OCI-LY7 (cell line): ENCODE measurements at regions not wholly inside any gene's neighbourhood (a gene's known extent, or its start where the extent isn't known, plus 50 kb on each side); places are given as distances from the start of the nearest gene placed in this dataset.
"Not testable (repeated sequence)": the region's sequence is repeated elsewhere in the genome, so short reads cannot be mapped to it uniquely, and the experiment has no call there.

ENCODE experiments used
- BruUV-seq: library from RNA; stranded (reverse); fragments of 400-500 nt; replicated peaks from 2 replicates; lab custom pipeline; 2021; lab: Mats Ljungman, UMichigan
- CTCF ChIA-PET: fragments of 300-600 bp; sonication (Branson Sonifier 250); formaldehyde crosslinking; loops from one replicate; lab custom pipeline; 2022; ENCODE audit warnings: antibody characterized with exemption; ENCODE audit not compliant: unreplicated experiment; lab: Charles Lee
- POLR2A ChIA-PET: fragments of 300-600 bp; sonication (Branson Sonifier 250); formaldehyde crosslinking; loops from one replicate; lab custom pipeline; 2022; ENCODE audit warnings: antibody characterized with exemption; lab: Charles Lee
- DNase-seq: peaks from one replicate; pipeline ENCODE4 v3.0.0-alpha.2; 2015; ENCODE audit warnings: low spot score
- H2AFZ ChIP-seq: fragments of 200-600 bp; sonication (generic), shearing (Covaris generic); 2 replicates; pipeline ENCODE4 v1.6.1; 2014; ENCODE audit warnings: mild to moderate bottlenecking, antibody characterized with exemption, low read length, moderate library complexity
- H3K27ac ChIP-seq: fragments of 200-600 bp; sonication (generic); 2 replicates; pipeline ENCODE4 v1.5.1; 2014; ENCODE audit warnings: mixed run types, low read depth, mild to moderate bottlenecking, moderate library complexity, low read length, inconsistent platforms; ENCODE audit not compliant: poor library complexity, severe bottlenecking
- H3K36me3 ChIP-seq: fragments of 200-600 bp; sonication (generic); 2 replicates; pipeline ENCODE4 v1.6.1; 2014; ENCODE audit warnings: mild to moderate bottlenecking, antibody characterized with exemption, low read length, moderate library complexity, mixed read lengths; ENCODE audit not compliant: insufficient read depth
- H3K4me1 ChIP-seq: fragments of 200-600 bp; sonication (generic); 2 replicates; pipeline ENCODE4 v1.5.1; 2014; ENCODE audit warnings: mild to moderate bottlenecking, low read length; ENCODE audit not compliant: insufficient read depth, poor library complexity, severe bottlenecking
- H3K4me2 ChIP-seq: fragments of 200-600 bp; sonication (generic); 2 replicates; pipeline ENCODE4 v1.6.1; 2014; ENCODE audit warnings: mild to moderate bottlenecking, low read length
- H3K4me3 ChIP-seq: fragments of 200-600 bp; sonication (generic); 2 replicates; pipeline ENCODE4 v1.5.1; 2014; ENCODE audit warnings: mild to moderate bottlenecking, low read depth, low read length; ENCODE audit not compliant: poor library complexity, severe bottlenecking
- H3K79me2 ChIP-seq: fragments of 200-600 bp; sonication (generic); 2 replicates; pipeline ENCODE4 v1.6.1; 2016; ENCODE audit warnings: low read depth, mild to moderate bottlenecking, low read length, moderate library complexity, mixed read lengths; ENCODE audit not compliant: insufficient read depth
- H3K9me2 ChIP-seq: fragments of 200-600 bp; sonication (generic); 2 replicates; pipeline ENCODE4 v1.6.1; 2016; ENCODE audit warnings: mild to moderate bottlenecking, low read length, mixed read lengths; ENCODE audit not compliant: insufficient read depth
- H3K9me3 ChIP-seq: fragments of 200-600 bp; sonication (generic); 2 replicates; pipeline ENCODE4 v1.6.1; 2014; ENCODE audit warnings: mild to moderate bottlenecking, mixed run types, low read length, mixed read lengths
- H4K20me1 ChIP-seq: fragments of 200-600 bp; sonication (generic); 2 replicates; pipeline ENCODE4 v1.6.1; 2014; ENCODE audit warnings: mild to moderate bottlenecking, antibody characterized with exemption, low read length, moderate library complexity, mixed read lengths; ENCODE audit not compliant: insufficient read depth
- CTCF ChIP-seq: fragments of 200-600 bp; sonication (generic); conservative IDR thresholded peaks from 2 replicates; pipeline ENCODE4 v1.5.1; 2014; ENCODE audit warnings: mild to moderate bottlenecking, antibody characterized with exemption, low read length, moderate library complexity, mixed read lengths
- intact Hi-C: fragments of 100-400 bp; cut with micrococcal nuclease; formaldehyde crosslinking; loops from one replicate; pipeline ENCODE4 v1.10.0; 2022; ENCODE audit not compliant: unreplicated experiment

- TF ChIP-seq CTCF = peak; percentile 34; the same call in 1 of the 2 replicates
- H3K79me2 ChIP-seq, H3K4me2 ChIP-seq, H3K9me2 ChIP-seq, POLR2A ChIA-PET, intact Hi-C loops, H4K20me1 ChIP-seq, H3K36me3 ChIP-seq, H3K27ac ChIP-seq, H3K4me3 ChIP-seq, H3K4me1 ChIP-seq, H3K9me3 ChIP-seq, CTCF ChIA-PET, BruUV-seq, H2AFZ ChIP-seq: not testable (repeated sequence)
- DNase-seq = peak; percentile 8
These were observed 71.3 kb upstream of the PRSS12 start for GRCh38 chr4:118424062-118424461.

DNA sequence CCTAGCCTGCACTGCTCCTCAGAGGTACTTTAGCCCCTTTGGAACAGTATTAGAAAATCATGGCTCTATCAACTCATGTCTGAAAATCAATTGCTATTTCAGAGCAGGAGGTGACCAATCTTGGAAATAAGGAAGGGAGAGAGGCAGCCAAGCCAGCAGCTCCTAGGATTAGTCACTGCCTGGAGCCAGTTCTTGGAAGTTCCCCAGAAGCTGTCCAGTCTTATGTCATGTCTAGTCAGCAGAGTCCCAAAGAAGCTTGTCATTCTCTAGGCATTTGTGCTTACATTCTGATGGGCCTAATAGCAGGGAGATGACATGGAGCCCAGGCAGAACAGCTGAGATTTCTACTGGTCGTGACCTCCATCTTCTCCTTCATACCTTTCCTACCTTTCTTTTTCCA is 76.1 kb upstream of the PRSS12 start:
- H3K4me1 ChIP-seq, H3K4me2 ChIP-seq, H4K20me1 ChIP-seq, BruUV-seq, H3K36me3 ChIP-seq, H3K27ac ChIP-seq, CTCF ChIA-PET, H3K4me3 ChIP-seq, H2AFZ ChIP-seq, DNase-seq, POLR2A ChIA-PET, intact Hi-C loops, H3K9me2 ChIP-seq, H3K9me3 ChIP-seq, H3K79me2 ChIP-seq: not testable (repeated sequence)

DNA sequence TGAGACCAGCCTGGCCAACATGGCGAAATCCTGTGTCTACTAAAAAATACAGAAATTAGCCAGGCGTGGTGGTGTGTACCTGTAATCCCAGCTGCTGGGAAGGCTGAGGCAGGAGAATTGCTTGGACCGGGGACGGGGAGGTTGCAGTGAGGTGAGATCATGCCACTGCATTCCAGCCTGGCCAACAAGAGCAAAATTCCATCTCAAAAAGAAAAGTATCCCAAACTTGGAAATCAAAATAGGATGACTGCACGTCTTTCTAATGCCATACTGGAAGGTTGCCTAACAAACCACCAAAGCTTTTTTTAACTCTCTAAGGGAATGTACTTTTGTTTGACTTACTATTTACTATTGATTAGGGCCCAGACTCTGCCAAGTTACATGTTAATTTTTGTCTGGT is 79.6 kb upstream of the PRSS12 start:
- intact Hi-C loops, POLR2A ChIA-PET, H3K79me2 ChIP-seq, H3K9me2 ChIP-seq, H3K27ac ChIP-seq, DNase-seq, H3K4me2 ChIP-seq, CTCF ChIA-PET, H3K36me3 ChIP-seq, BruUV-seq, H3K9me3 ChIP-seq, H3K4me3 ChIP-seq, H2AFZ ChIP-seq, H4K20me1 ChIP-seq, H3K4me1 ChIP-seq: not testable (repeated sequence)

- POLR2A ChIA-PET = not testable (repeated sequence)
These were observed 81.0 kb upstream of the PRSS12 start for GRCh38 chr4:118433612-118434375.

DNA sequence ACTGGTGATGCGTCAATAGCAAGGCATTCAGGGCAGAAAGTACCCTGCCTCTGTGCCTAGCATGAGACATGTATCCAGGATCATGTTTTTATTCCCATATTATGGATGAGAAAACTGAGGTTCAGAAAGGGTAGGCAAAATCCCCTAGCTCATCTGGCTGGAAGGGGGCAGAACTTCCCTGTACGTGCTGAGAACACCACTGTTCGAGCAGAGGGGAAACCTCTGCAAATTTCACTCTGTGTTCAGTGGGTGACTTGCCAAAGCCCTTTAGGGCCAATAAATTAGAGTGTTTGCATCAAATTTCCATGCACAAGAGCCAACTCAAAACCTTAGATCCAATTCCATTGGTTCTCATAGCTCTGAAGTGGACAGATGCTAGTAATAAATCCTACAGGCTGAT is 82.6 kb upstream of the PRSS12 start:
- POLR2A ChIA-PET, intact Hi-C loops: not testable (repeated sequence)

More at GRCh38 chr4:118433612-118434375, 81.0 kb upstream of the PRSS12 start:
- CTCF ChIA-PET, H3K9me3 ChIP-seq, DNase-seq, H3K36me3 ChIP-seq, H3K79me2 ChIP-seq, BruUV-seq, H2AFZ ChIP-seq, H3K4me1 ChIP-seq, H3K4me2 ChIP-seq, H3K9me2 ChIP-seq, H4K20me1 ChIP-seq, H3K27ac ChIP-seq, H3K4me3 ChIP-seq, intact Hi-C loops: not testable (repeated sequence)

More for the DNA sequence above, 82.6 kb upstream of the PRSS12 start:
- H3K4me1 ChIP-seq, H2AFZ ChIP-seq, H4K20me1 ChIP-seq, H3K4me3 ChIP-seq, H3K36me3 ChIP-seq, H3K9me3 ChIP-seq, H3K27ac ChIP-seq, H3K9me2 ChIP-seq, H3K4me2 ChIP-seq, BruUV-seq, H3K79me2 ChIP-seq, CTCF ChIA-PET, DNase-seq: not testable (repeated sequence)
